SKM-1 (cell line): ENCODE measurements at regions not wholly inside any gene's neighbourhood (a gene's known extent, or its start where the extent isn't known, plus 50 kb on each side); places are given as distances from the start of the nearest gene placed in this dataset.
"Not testable (repeated sequence)": the region's sequence is repeated elsewhere in the genome, so short reads cannot be mapped to it uniquely, and the experiment has no call there.

ENCODE experiments used
- DNase-seq: peaks from one replicate; lab custom pipeline; 2025; ENCODE audit not compliant: unreplicated experiment; lab: John Stamatoyannopoulos, UW

- no peak for DNase-seq
These were observed 477.0 kb downstream of the PCNX1 start for GRCh38 chr14:71384007-71384845.

GRCh38 chr14:71387753-71388152 lies 480.5 kb downstream of the PCNX1 start:
- no peak for DNase-seq

- no peak for DNase-seq
These were observed 481.1 kb downstream of the PCNX1 start for GRCh38 chr14:71388336-71388735.

- DNase-seq: no peak
These were observed 481.6 kb downstream of the PCNX1 start for GRCh38 chr14:71388862-71389261.

- no peak for DNase-seq
These were observed 487.1 kb downstream of the PCNX1 start for GRCh38 chr14:71394386-71394785.

- no peak for DNase-seq
These were observed 487.9 kb downstream of the PCNX1 start for GRCh38 chr14:71395151-71395604.

GRCh38 chr14:71395636-71396035 lies 488.4 kb downstream of the PCNX1 start:
- DNase-seq: no peak

- DNase-seq: no peak
These were observed 488.9 kb downstream of the PCNX1 start for GRCh38 chr14:71396050-71396677.

- DNase-seq: no peak
These were observed 490.1 kb downstream of the PCNX1 start for GRCh38 chr14:71397371-71397770.

- no peak for DNase-seq
These were observed 491.2 kb downstream of the PCNX1 start for GRCh38 chr14:71398450-71398849.

GRCh38 chr14:71399057-71399487 lies 491.8 kb downstream of the PCNX1 start:
- peak; percentile 55 for DNase-seq

GRCh38 chr14:71400871-71401321 lies 493.6 kb downstream of the PCNX1 start:
- DNase-seq: no peak

GRCh38 chr14:71402415-71402814 lies 495.2 kb downstream of the PCNX1 start:
- DNase-seq: not testable (repeated sequence)

GRCh38 chr14:71403656-71404055 lies 496.4 kb downstream of the PCNX1 start:
- DNase-seq: peak; percentile 1

GRCh38 chr14:71405676-71406075 lies 498.4 kb downstream of the PCNX1 start:
- DNase-seq: no peak

- DNase-seq: no peak
These were observed 501.2 kb downstream of the PCNX1 start for GRCh38 chr14:71408362-71409030.

GRCh38 chr14:71410578-71411284 lies 503.5 kb downstream of the PCNX1 start:
- no peak for DNase-seq

- DNase-seq: no peak
These were observed 504.0 kb downstream of the PCNX1 start for GRCh38 chr14:71411285-71411595.

GRCh38 chr14:71411738-71412137 lies 504.5 kb downstream of the PCNX1 start:
- DNase-seq: no peak

GRCh38 chr14:71414631-71415403 lies 507.6 kb downstream of the PCNX1 start:
- DNase-seq: no peak

GRCh38 chr14:71415404-71415690 lies 508.1 kb downstream of the PCNX1 start:
- no peak for DNase-seq
